Sigmoid colon (tissue), 6 donors: ENCODE measurements at regions not wholly inside any gene's neighbourhood (a gene's known extent, or its start where the extent isn't known, plus 50 kb on each side); places are given as distances from the start of the nearest gene placed in this dataset.

Experiments
- DNase-seq: peaks from one replicate; pipeline ENCODE4 v3.0.0-alpha.2; 2019
- H3K27ac ChIP-seq, 4 donors: fragments of 200-600 bp; sonication (generic); one replicate each; pipeline ENCODE4 v1.5.1; 2016 to 2019; ENCODE audit warnings: mild to moderate bottlenecking in 1 of 4
- H3K27me3 ChIP-seq, 3 donors: fragments of 200-600 bp; sonication (generic); one replicate each; pipeline ENCODE4 v1.5.1; 2019; ENCODE audit warnings: mild to moderate bottlenecking in 1 of 3
- H3K36me3 ChIP-seq, 4 donors: fragments of 200-600 bp; sonication (generic); one replicate each; pipeline ENCODE4 v1.5.1; 2016 to 2019
- H3K4me1 ChIP-seq, 4 donors: fragments of 200-600 bp; sonication (generic); one replicate each; pipeline ENCODE4 v1.5.1; 2017 to 2019
- H3K4me3 ChIP-seq, 4 donors: fragments of 200-600 bp; sonication (generic); one replicate each; pipeline ENCODE4 v1.5.1; 2017 to 2019; ENCODE audit warnings: mild to moderate bottlenecking in 2 of 4, moderate library complexity in 1 of 4
- H3K9me3 ChIP-seq, 4 donors: fragments of 200-600 bp in 3 of 4; sonication (generic) in 3 of 4; one replicate each; pipeline versions ENCODE4 v1.5.1 to v1.6.1; 2013 to 2019
- CTCF ChIP-seq, 4 experiments: fragments of 450-650 bp in 3 of 4; fragments of 200-600 bp in 1 of 4; IDR thresholded peaks; one replicate each; pipeline ENCODE4 v1.5.1; 2016 to 2019; ENCODE audit warnings: antibody characterized with exemption in 4 of 4, mild to moderate bottlenecking in 3 of 4, moderate library complexity in 2 of 4
- EP300 ChIP-seq, 4 donors: sonication (generic); formaldehyde crosslinking; IDR thresholded peaks; one replicate each; pipeline ENCODE4 v1.6.1; 2017; ENCODE audit warnings: antibody characterized with exemption in 4 of 4
- POLR2A ChIP-seq, 2 donors: fragments of 450-650 bp; IDR thresholded peaks; one replicate each; pipeline ENCODE4 v1.6.1; 2016; ENCODE audit warnings: antibody characterized with exemption in 2 of 2, mild to moderate bottlenecking in 2 of 2, moderate library complexity in 2 of 2
- POLR2AphosphoS5 ChIP-seq, 4 donors: sonication (generic); formaldehyde crosslinking; IDR thresholded peaks; one replicate each; pipeline ENCODE4 v1.6.1; 2017; ENCODE audit warnings: antibody characterized with exemption in 4 of 4
- WGBS, 2 donors: extraction: QIAGEN DNeasy Blood & Tissue Kit; methylation state at CpG; one replicate each; pipeline ENCODE4 v1.1.7; 2013; 5-methylcytosine and 5-hydroxymethylcytosine counted together
- intact Hi-C: fragments of 100-400 bp; cut with DNase I; formaldehyde crosslinking; loops from one replicate; pipeline ENCODE4 v1.15.1; 2023
- donor health status: healthy with polysubstance abuse.
- donor health status: healthy.

GRCh38 chr3:151568184-151568583 is 107.3 kb upstream of the IGSF10 start:
- 68 to 73% methylated on average over 4 of the region's 4 CpGs for WGBS, 2 donors
- no peak overlapping the region for H3K4me3 ChIP-seq
- no peaks in the 10 kb centered on the region for H3K27me3 ChIP-seq
- H3K9me3 ChIP-seq, result peaks cover 0 to 4% (median 0%) of the 10 kb centered on the region in 4 donors
- no peak overlapping the region for H3K27ac ChIP-seq
- no peaks in the 10 kb centered on the region for H3K36me3 ChIP-seq
- DNase-seq, result no peak
- TF ChIP-seq POLR2AphosphoS5 (IDR thresholded peaks at IDR 0.05) (no peak), EP300 (IDR thresholded peaks at IDR 0.05) (no peak), POLR2A (IDR thresholded peaks at IDR 0.05) (no peak), CTCF (IDR thresholded peaks at IDR 0.05) (no peak)
- intact Hi-C loops, result no loop called here
- H3K4me1 ChIP-seq, result no peaks in the 10 kb centered on the region

GRCh38 chr3:151567477-151567876 is 106.6 kb upstream of the IGSF10 start:
- Histone ChIP-seq H3K27me3 (no peaks in the 10 kb centered on the region), H3K36me3 (no peaks in the 10 kb centered on the region), H3K27ac (no peak overlapping the region), H3K4me1 (no peaks in the 10 kb centered on the region), H3K9me3 (peaks cover 0 to 4% (median 0%) of the 10 kb centered on the region in 4 donors), H3K4me3 (no peak overlapping the region)
- WGBS, 2 donors, result 85 to 90% methylated on average over 2 of the region's 2 CpGs
- no peak for DNase-seq
- intact Hi-C loops, result no loop called here
- TF ChIP-seq POLR2AphosphoS5 (IDR thresholded peaks at IDR 0.05) (no peak), CTCF (IDR thresholded peaks at IDR 0.05) (no peak), EP300 (IDR thresholded peaks at IDR 0.05) (no peak)

GRCh38 chr3:151564261-151564660 is 103.4 kb upstream of the IGSF10 start:
- intact Hi-C loops, result no loop called here

GRCh38 chr3:151563305-151563704 is 102.4 kb upstream of the IGSF10 start:
- no peak overlapping the region for H3K4me3 ChIP-seq
- no peaks in the 10 kb centered on the region for H3K27me3 ChIP-seq
- intact Hi-C loops, result no loop called here
- TF ChIP-seq POLR2AphosphoS5 (IDR thresholded peaks at IDR 0.05), result no peak
- H3K36me3 ChIP-seq, result no peaks in the 10 kb centered on the region
- H3K9me3 ChIP-seq, result no peaks in the 10 kb centered on the region
- H3K4me1 ChIP-seq, result no peaks in the 10 kb centered on the region
- H3K27ac ChIP-seq, result no peak overlapping the region
- 49 to 78% methylated on average over 2 of the region's 2 CpGs for WGBS, 2 donors
- no peak for DNase-seq

More at GRCh38 chr3:151564261-151564660, 103.4 kb upstream of the IGSF10 start:
- Histone ChIP-seq H3K9me3 (no peaks in the 10 kb centered on the region), H3K4me3 (no peak overlapping the region), H3K27me3 (no peaks in the 10 kb centered on the region), H3K4me1 (no peaks in the 10 kb centered on the region), H3K27ac (no peak overlapping the region), H3K36me3 (no peaks in the 10 kb centered on the region)
- TF ChIP-seq EP300 (IDR thresholded peaks at IDR 0.05) (no peak), POLR2A (IDR thresholded peaks at IDR 0.05) (no peak), POLR2AphosphoS5 (IDR thresholded peaks at IDR 0.05) (no peak), CTCF (IDR thresholded peaks at IDR 0.05) (no peak)
- WGBS, 2 donors, result 74 to 88% methylated on average over 2 of the region's 2 CpGs
- DNase-seq, result no peak

GRCh38 chr3:151562891-151563290 is 102.0 kb upstream of the IGSF10 start:
- H3K4me1 ChIP-seq, result no peaks in the 10 kb centered on the region
- no peaks in the 10 kb centered on the region for H3K9me3 ChIP-seq
- intact Hi-C loops, result no loop called here
- 87 to 95% methylated on average over 5 of the region's 5 CpGs for WGBS, 2 donors
- no peak overlapping the region for H3K4me3 ChIP-seq
- H3K27ac ChIP-seq, result no peak overlapping the region
- no peaks in the 10 kb centered on the region for H3K27me3 ChIP-seq
- TF ChIP-seq POLR2A (IDR thresholded peaks at IDR 0.05) (no peak), POLR2AphosphoS5 (IDR thresholded peaks at IDR 0.05) (no peak), EP300 (IDR thresholded peaks at IDR 0.05) (no peak), CTCF (IDR thresholded peaks at IDR 0.05) (no peak)
- DNase-seq, result no peak
- no peaks in the 10 kb centered on the region for H3K36me3 ChIP-seq
